HG03342 (cell line): ENCODE measurements at regions not wholly inside any gene's neighbourhood (a gene's known extent, or its start where the extent isn't known, plus 50 kb on each side); places are given as distances from the start of the nearest gene placed in this dataset.

Experiments used
- ATAC-seq: cut with Tn5 transposase; IDR thresholded peaks from one replicate; pipeline ENCODE4 v1.9.1; 2021; ENCODE audit warnings: mild to moderate bottlenecking, moderate library complexity; ENCODE audit not compliant: unreplicated experiment

DNA sequence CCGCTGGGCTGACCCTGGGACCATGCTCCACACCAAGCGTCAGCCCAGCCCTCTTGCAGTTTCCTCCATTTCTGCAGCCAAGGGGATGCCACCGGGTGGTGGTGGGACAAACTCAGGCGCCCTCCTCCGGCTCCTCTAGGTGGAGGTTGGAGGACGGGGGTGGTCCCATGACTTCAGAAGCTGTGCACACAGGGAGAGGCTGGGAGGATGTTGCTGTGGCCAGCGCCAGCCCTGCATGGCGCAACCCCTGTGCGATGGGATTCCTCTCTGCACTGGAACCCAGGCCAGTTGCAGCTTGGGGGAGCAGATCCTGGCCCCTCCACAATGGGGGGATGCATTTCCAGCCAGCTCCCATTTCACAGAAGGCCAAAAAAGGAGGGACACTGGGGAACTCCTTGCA is 246.5 kb downstream of the C16orf95 start:
- ATAC-seq, result no peak

DNA sequence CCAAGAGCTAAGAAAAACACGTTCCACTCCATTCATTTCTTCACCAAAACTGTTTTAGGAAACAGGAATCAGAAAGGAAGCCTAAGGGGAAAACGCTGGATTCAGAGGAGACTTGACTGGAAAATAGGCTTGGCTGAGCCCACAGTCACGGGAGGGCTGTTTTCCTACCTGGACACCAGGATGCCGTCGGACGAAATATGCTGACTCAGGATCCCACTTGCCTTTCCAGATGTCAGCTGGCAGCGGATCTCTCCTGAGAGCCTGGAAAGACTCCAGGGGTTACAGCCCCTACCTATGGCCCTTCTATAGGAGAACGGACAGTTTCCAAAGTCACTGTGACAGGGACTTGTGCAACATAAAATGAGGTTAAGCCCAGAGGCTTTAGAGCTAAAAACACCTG is 245.1 kb downstream of the C16orf95 start:
- no peak for ATAC-seq

DNA sequence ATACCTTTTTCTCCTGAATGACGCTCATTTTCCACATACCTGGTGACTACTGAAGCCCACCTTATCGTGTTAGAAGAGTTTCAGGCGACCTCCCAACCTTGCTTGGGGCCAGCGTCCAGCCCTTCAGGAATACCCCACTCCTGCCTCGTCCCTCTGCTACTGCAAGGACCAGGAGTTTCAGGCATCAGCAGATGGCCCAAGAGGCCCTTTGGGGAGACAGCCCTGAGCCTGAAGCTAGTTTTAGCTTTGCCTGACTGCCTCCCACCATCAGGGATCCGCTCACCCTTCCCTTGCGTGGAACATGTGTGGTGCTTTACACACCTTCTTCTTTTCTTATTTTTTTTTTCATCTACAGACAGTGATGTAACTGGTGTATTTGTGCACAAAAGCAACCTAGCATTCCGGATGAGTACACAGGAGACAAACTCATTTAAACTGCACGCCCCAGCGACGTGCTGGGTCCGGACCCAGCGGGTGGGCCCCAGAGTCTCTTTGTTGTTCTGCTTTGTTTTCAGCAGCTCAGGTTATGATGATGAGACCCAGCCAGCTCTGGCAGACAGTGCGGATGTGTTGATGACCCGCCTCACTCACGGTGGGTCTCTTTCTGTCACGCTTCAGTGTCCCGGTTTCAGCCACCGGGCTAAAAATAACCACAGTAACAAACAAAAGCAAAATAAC is 242.4 kb downstream of the C16orf95 start:
- peak; percentile 79 for ATAC-seq

DNA sequence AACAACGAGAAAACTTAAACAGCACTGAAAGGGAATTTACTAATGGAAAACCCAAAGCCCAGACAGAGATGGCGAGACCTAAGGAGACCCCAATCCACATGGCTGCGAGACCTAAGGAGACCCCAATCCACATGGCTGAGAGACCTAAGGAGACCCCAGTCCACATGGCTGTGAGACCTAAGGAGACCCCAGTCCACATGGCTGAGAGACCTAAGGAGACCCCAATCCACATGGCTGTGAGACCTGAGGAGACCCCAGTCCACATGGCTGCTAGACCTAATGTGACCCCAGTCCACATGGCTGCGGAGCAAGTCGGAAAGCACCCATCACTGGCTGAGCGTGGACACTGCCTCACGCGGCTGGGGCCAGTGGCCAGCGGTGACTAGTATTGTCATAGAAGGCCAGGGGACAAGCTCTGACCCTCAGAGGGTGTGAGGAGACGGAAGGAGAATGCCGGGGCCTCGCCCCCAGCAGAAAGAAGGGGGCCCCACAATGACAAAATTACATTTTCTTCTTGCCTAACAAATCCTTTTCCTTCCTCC is 241.8 kb downstream of the C16orf95 start:
- no peak for ATAC-seq

DNA sequence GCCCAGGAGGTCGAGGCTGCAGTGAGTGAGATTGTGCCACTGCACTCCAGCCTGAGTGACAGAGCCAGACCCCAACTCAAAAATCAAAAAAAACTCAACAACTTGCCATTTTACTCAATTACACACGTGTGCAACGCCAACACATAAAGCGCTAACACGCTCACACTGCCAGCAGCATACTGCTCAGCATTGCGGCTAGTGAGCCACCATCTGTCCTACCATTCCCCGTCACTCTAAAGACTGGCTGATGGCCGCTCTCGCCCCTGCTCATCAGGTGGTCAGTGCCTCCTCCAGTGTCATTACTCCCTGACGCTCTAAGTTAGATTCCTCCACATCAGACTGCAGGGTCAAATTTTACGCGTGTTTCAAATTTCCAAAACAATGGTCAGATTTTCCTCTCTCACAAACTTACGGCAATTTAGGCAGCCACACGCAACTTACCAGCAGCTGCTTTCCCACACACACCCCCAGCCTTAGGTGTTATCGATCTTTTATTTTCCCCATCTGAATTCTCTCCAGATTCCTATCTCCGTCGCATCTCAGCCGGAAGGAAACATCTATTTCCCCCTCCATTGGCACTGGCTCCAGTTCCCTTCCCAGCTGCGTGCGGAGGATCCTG is 240.8 kb downstream of the C16orf95 start:
- no peak for ATAC-seq

GRCh38 chr16:87076950-87077749 is 240.0 kb downstream of the C16orf95 start:
- ATAC-seq, result no peak

GRCh38 chr16:87077750-87078127 is 239.5 kb downstream of the C16orf95 start:
- no peak for ATAC-seq

DNA sequence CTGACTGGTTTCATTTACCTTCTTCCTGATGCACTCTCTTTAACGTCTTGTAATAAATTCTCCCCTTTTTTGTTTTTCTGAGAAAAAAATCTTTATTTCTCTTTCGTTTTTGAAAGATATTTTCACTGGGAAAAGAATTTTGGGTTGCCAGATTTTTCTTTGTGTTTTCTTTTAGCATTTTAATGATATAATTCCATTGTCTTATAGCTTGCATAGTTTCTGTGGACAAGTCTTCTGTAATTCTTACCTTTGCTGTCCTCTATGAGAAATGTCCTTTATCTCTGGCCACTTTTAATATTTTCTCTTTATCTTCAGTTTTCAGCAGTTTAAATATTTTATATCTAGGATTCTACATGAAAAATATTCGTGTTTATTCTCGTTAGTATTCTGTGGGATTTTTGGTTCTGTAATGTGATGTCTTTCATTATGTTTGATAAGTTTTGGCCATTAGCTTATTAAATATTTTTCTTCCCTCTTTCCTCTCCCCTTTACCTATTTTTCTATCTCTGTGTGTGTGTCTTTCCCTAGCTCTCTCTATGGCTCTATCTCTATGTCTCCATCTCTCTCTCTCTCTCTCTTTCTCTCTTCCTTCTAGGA is 236.5 kb downstream of the C16orf95 start:
- ATAC-seq, result no peak

GRCh38 chr16:87085441-87085840 is 231.8 kb downstream of the C16orf95 start:
- no peak for ATAC-seq

GRCh38 chr16:87086156-87086555 is 231.0 kb downstream of the C16orf95 start:
- ATAC-seq, result no peak

GRCh38 chr16:87086575-87086974 is 230.6 kb downstream of the C16orf95 start:
- ATAC-seq, result no peak

GRCh38 chr16:87092958-87093357 is 224.2 kb downstream of the C16orf95 start:
- no peak for ATAC-seq

DNA sequence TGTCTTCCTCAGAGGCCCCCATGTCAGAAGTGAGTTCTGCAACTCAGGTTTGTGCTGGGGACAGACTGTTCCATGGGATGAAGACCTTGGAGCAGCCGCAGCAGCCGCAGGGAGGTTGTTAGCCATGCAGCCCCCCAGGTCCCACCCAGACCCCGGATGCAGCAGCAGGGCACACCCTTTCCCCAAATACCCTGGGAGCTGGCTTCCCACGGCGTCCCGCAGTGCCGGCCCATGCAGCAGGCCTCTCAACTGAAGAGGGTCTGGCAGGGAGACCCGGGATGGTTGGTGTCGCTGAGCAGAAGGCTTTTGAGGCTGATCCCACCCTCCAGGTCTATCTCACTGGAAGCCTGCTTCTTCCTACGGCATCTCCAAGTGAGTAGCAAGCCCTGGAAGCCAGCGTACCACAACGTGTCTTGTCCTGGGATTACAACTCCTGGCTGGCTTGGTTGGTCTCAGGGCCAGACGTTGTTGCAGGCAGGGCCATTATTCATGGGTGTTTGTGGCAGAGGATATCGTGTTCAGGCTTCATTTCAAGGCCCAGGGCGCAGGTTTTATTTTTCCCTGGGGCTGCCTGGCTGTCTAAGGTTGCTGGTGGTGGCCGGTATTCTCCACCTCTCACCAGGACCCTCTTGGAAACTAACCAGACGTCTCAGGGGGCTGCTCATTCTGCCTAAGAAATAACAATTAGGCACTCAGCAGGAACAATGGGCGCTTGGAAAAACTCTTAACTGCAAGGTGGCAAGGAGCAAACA is 223.2 kb downstream of the C16orf95 start:
- no peak for ATAC-seq

GRCh38 chr16:87094556-87094865 is 222.7 kb downstream of the C16orf95 start:
- ATAC-seq, result no peak

GRCh38 chr16:87095271-87095670 is 221.9 kb downstream of the C16orf95 start:
- ATAC-seq, result no peak

GRCh38 chr16:87096746-87097333 is 220.4 kb downstream of the C16orf95 start:
- no peak for ATAC-seq

- ATAC-seq, result no peak
Measured at GRCh38 chr16:87098361-87098760, 218.8 kb downstream of the C16orf95 start.

DNA sequence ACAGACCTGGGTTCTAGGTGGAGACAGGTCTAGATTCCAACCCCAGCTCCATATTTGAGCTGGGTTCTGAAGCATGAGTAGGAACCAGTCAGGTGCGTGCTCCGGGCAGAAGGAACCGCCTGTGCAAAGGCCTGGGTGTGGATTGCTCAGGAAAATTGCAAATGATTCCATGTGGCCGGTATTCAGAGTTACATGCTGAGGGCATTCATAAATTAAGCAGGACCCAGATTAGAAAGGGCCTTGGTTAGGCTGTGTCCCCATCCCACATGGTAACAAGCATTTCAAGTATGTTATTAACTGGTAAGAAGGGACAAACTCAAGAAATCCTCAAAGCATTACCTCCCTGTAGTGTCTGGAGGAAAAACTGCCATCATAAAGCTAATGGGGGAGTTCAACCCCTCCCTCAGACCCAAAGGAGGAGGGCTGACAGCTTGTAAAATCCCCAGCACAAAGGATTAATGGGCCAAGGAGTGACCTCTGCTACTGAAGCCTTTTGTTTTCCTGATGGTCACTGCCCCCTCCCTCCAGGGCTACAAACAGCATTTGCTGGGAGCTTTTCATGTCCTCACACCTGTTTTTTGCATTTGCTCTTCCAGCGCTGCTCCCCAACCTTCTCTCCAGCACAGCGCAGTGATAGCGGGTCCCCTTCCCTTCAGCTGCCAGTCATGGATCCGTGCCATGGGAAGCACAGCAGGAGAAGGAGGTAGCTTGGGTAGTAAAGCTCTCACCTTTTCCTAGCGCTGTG is 218.0 kb downstream of the C16orf95 start:
- no peak for ATAC-seq

- ATAC-seq, result no peak
Measured at GRCh38 chr16:87100306-87101058, 216.7 kb downstream of the C16orf95 start.
